BE2C (cell line): ENCODE measurements at regions not wholly inside any gene's neighbourhood (a gene's known extent, or its start where the extent isn't known, plus 50 kb on each side); places are given as distances from the start of the nearest gene placed in this dataset.
A peak's percentile ranks its signal among the peaks of the same experiment; 100 is the strongest.

Experiments
- DNase-seq: peaks from one replicate; pipeline ENCODE4 v3.0.0-alpha.2; 2020
- H3K27me3 ChIP-seq: fragments of 250-450 bp; sonication (Bioruptor Pico); 2 replicates; pipeline ENCODE4 v1.5.1; 2020; ENCODE audit warnings: mild to moderate bottlenecking
- H3K36me3 ChIP-seq: fragments of 250-450 bp; sonication (Bioruptor Pico); 2 replicates; pipeline ENCODE4 v1.5.1; 2020; ENCODE audit warnings: mild to moderate bottlenecking
- H3K4me1 ChIP-seq: fragments of 250-450 bp; sonication (Bioruptor Pico); 2 replicates; pipeline ENCODE4 v1.5.1; 2020
- H3K4me3 ChIP-seq: 2 replicates; pipeline ENCODE4 v1.5.1; 2011; ENCODE audit warnings: low read depth, low read length
- H3K9me3 ChIP-seq: fragments of 250-450 bp; sonication (Bioruptor Pico); 2 replicates; pipeline ENCODE4 v1.5.1; 2020
- CTCF ChIP-seq: IDR thresholded peaks from 2 replicates; pipeline ENCODE4 v1.5.1; 2012; ENCODE audit warnings: mild to moderate bottlenecking, low read depth, low read length

DNA sequence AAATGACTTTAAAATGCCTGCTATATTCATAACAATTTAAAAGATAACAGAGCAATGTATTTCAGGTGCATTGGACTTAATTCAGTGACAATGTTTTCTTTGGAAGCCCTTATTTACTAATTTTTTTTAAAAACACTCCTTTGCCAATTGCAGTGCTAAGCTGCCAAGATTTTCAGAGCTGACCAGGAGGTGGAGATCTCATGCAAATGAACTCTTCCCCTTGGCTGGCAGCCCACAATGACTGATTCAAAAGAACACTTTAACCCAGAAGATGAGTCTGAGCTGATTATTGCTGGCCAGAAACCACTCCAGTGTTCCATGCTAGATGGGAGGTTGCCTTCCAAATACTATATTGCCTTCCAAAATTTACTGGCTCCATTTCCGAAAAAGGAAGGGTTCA is 128.3 kb upstream of the CCNH start:
- TF ChIP-seq CTCF: no peak
- no peaks in the 10 kb centered on the region for H3K9me3 ChIP-seq
- peak; percentile 11 for DNase-seq
- H3K4me3 ChIP-seq: no peak overlapping the region
- H3K4me1 ChIP-seq: no peaks in the 10 kb centered on the region
- no peaks in the 10 kb centered on the region for H3K27me3 ChIP-seq
- no peaks in the 10 kb centered on the region for H3K36me3 ChIP-seq

- Histone ChIP-seq H3K27me3 (no peaks in the 10 kb centered on the region), H3K9me3 (no peaks in the 10 kb centered on the region), H3K36me3 (no peaks in the 10 kb centered on the region), H3K4me3 (no peak overlapping the region), H3K4me1 (no peaks in the 10 kb centered on the region)
- DNase-seq: no peak
- TF ChIP-seq CTCF: no peak
Observed at GRCh38 chr5:87539839-87540238, 127.1 kb upstream of the CCNH start.

- Histone ChIP-seq H3K4me3 (no peak overlapping the region), H3K9me3 (no peaks in the 10 kb centered on the region), H3K4me1 (no peaks in the 10 kb centered on the region), H3K27me3 (no peaks in the 10 kb centered on the region), H3K36me3 (no peaks in the 10 kb centered on the region)
- DNase-seq: no peak
- no peak for TF ChIP-seq CTCF
Observed at GRCh38 chr5:87536365-87536764, 123.6 kb upstream of the CCNH start.

DNA sequence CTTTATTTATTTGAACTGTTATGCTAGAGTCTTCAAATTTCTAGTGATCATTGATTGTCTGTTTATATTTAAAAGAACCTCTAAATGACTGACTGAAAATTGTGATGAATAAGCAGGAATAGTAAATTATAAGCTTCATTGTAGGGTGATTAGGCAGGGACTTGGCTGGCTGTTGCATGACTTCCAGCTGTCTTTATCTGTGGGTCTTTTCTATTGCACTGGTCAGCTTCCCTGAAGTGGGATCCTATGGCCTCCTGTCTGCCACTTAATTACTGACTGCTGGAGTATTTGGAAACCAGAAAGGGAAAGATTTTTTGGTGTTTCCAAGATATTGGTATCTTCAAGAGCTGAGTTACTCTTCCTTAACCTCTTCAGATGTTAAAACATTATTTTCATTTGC is 123.0 kb upstream of the CCNH start:
- no peaks in the 10 kb centered on the region for H3K27me3 ChIP-seq
- H3K9me3 ChIP-seq: no peaks in the 10 kb centered on the region
- no peak overlapping the region for H3K4me3 ChIP-seq
- H3K4me1 ChIP-seq: no peaks in the 10 kb centered on the region
- H3K36me3 ChIP-seq: no peaks in the 10 kb centered on the region
- no peak for TF ChIP-seq CTCF
- DNase-seq: no peak

DNA sequence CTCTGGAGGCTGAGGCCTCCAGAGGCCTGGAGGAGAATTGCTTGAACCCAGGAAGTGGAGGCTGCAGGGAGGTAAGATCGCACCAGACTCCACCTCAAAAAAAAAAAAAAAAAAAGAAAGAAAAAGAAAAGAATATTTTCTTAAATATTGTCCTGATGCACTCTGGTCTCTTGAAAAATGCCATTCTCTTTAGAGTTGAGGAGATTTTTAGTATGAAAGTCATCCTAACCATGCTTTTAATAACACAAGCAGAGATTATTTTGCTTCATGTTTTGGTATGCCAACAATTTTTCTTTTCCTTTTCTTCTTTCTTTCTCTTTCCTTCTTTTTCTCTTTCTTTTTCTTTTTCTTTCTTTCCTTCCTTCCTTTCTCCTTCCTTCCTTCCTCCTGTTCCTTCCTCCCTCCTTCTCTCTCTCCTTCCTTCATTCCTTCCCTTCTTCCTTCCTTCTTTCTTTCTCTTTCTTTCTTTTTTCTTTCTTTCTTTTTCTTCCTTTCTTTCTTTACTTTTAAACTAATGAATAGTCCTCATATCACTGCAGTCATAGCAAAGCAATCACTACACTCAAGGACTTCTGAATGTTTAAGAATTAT is 116.9 kb upstream of the CCNH start:
- Histone ChIP-seq H3K4me1 (no peaks in the 10 kb centered on the region), H3K36me3 (no peaks in the 10 kb centered on the region), H3K27me3 (no peaks in the 10 kb centered on the region), H3K9me3 (no peaks in the 10 kb centered on the region), H3K4me3 (no peak overlapping the region)
- no peak for TF ChIP-seq CTCF
- no peak for DNase-seq

DNA sequence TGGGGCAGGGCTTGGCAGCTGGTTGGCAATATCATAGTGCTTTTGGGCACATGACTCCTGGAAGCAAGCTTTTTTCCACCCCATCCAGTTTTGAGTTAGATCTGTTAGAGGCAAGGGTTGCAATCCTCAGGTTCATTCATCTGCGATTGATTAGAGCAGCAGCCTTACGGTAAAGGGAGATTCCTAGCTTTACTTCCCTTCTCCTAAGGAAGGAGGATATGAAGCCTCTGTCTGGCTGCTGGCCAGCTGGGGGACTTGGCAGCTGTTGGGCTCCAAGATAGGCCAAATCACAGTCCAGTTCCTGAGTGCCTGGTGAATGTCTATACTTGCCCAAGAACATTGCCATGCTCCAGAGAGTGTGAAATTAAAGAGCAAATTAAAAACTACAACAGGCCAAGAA is 113.4 kb upstream of the CCNH start:
- TF ChIP-seq CTCF: no peak
- H3K27me3 ChIP-seq: no peaks in the 10 kb centered on the region
- no peaks in the 10 kb centered on the region for H3K4me1 ChIP-seq
- no peak for DNase-seq
- H3K9me3 ChIP-seq: no peaks in the 10 kb centered on the region
- no peaks in the 10 kb centered on the region for H3K36me3 ChIP-seq
- H3K4me3 ChIP-seq: no peak overlapping the region
